ENCODE measurements at regions not wholly inside any gene's neighbourhood (a gene's known extent, or its start where the extent isn't known, plus 50 kb on each side); places are given as distances from the start of the nearest gene placed in this dataset.

GRCh38 chr12:125919856-125920470 is 854.7 kb downstream of the AACS start:
- no peak for DNase-seq

- DNase-seq: no peak
These were observed 857.1 kb downstream of the AACS start for GRCh38 chr12:125922330-125922729.

GRCh38 chr12:125936502-125936901 is 871.3 kb downstream of the AACS start:
- no peak for DNase-seq

GRCh38 chr12:125944446-125944845 is 879.2 kb downstream of the AACS start:
- DNase-seq: no peak

- no peak for DNase-seq
These were observed 884.2 kb downstream of the AACS start for GRCh38 chr12:125949471-125949870.

GRCh38 chr12:125954362-125954761 is 889.1 kb downstream of the AACS start:
- no peak for DNase-seq

- no peak for DNase-seq
These were observed 891.0 kb downstream of the AACS start for GRCh38 chr12:125956186-125956585.

GRCh38 chr12:125966641-125967040 is 901.4 kb downstream of the AACS start:
- no peak for DNase-seq

- no peak for DNase-seq
These were observed 903.2 kb downstream of the AACS start for GRCh38 chr12:125968413-125968812.

- no peak for DNase-seq
These were observed 906.7 kb downstream of the AACS start for GRCh38 chr12:125971981-125972380.

- DNase-seq: no peak
These were observed 913.1 kb downstream of the AACS start for GRCh38 chr12:125978286-125978685.

GRCh38 chr12:125981610-125982253 is 916.5 kb downstream of the AACS start:
- no peak for DNase-seq

- no peak for DNase-seq
These were observed 918.0 kb downstream of the AACS start for GRCh38 chr12:125983094-125983783.

- DNase-seq: no peak
These were observed 918.7 kb downstream of the AACS start for GRCh38 chr12:125983784-125984500.

- no peak for DNase-seq
These were observed 923.3 kb downstream of the AACS start for GRCh38 chr12:125988545-125988944.

GRCh38 chr12:125989696-125990095 is 924.5 kb downstream of the AACS start:
- no peak for DNase-seq

GRCh38 chr12:125996443-125996842 is 931.2 kb downstream of the AACS start:
- DNase-seq: no peak

GRCh38 chr12:125999628-126000027 is 934.4 kb downstream of the AACS start:
- no peak for DNase-seq

- no peak for DNase-seq
These were observed 954.1 kb downstream of the AACS start for GRCh38 chr12:126019385-126019784.

- no peak for DNase-seq
These were observed 956.4 kb downstream of the AACS start for GRCh38 chr12:126021675-126022074.

- no peak for DNase-seq
These were observed 962.6 kb downstream of the AACS start for GRCh38 chr12:126027825-126028224.

GRCh38 chr12:126030573-126030972 is 965.3 kb downstream of the AACS start:
- DNase-seq: no peak

- no peak for DNase-seq
These were observed 968.5 kb downstream of the AACS start for GRCh38 chr12:126033751-126034150.

- DNase-seq: no peak
These were observed 971.1 kb downstream of the AACS start for GRCh38 chr12:126036348-126036747.
